ENCODE measurements at regions not wholly inside any gene's neighbourhood (a gene's known extent, or its start where the extent isn't known, plus 50 kb on each side); places are given as distances from the start of the nearest gene placed in this dataset.

GRCh38 chr9:109561137-109561536, 63.0 kb upstream of the PTPN3 start (continued):
- TF ChIP-seq ATF6 (CRISPR knock-in tag; IDR thresholded peaks at IDR 0.05) (no peak), ESRRA (CRISPR knock-in tag; IDR thresholded peaks at IDR 0.05; ENCODE audit: borderline replicate concordance) (no peak), IRF2 (CRISPR knock-in tag; IDR thresholded peaks at IDR 0.05; ENCODE audit: borderline replicate concordance, low read depth) (no peak), ZNF121 (CRISPR knock-in tag; IDR thresholded peaks at IDR 0.05) (no peak), SMAD4 (CRISPR knock-in tag; IDR thresholded peaks at IDR 0.05) (no peak), FOXP1 (CRISPR knock-in tag; IDR thresholded peaks at IDR 0.05; ENCODE audit: borderline replicate concordance) (no peak), TCF7 (CRISPR knock-in tag; IDR thresholded peaks at IDR 0.05; ENCODE audit: low read depth) (no peak), MAX (CRISPR knock-in tag; IDR thresholded peaks at IDR 0.05) (no peak), TEAD1 (CRISPR knock-in tag; IDR thresholded peaks at IDR 0.05) (no peak), PRRX2 (CRISPR knock-in tag; IDR thresholded peaks at IDR 0.05) (no peak), GABPB1 (CRISPR knock-in tag; IDR thresholded peaks at IDR 0.05) (no peak), ZNF512 (CRISPR knock-in tag; IDR thresholded peaks at IDR 0.05; ENCODE audit: borderline replicate concordance) (no peak)

- TF ChIP-seq CTCF (IDR thresholded peaks at IDR 0.05) (no peak), AR (CRISPR knock-in tag; IDR thresholded peaks at IDR 0.05) (no peak), ZSCAN18 (CRISPR knock-in tag; IDR thresholded peaks at IDR 0.05) (no peak)
These were observed 70.0 kb upstream of the PTPN3 start for GRCh38 chr9:109568089-109568488.

More at GRCh38 chr9:109568089-109568488, 70.0 kb upstream of the PTPN3 start:
- no peaks in the 10 kb centered on the region for H3K27me3 Mint-ChIP-seq (ENCODE audit: low read depth)
- no peak overlapping the region for H3K4me3 Mint-ChIP-seq
- H3K9me3 Mint-ChIP-seq, result no peaks in the 10 kb centered on the region
- no peaks in the 10 kb centered on the region for H3K4me1 Mint-ChIP-seq
- DNase-seq (ENCODE audit: low spot score), result no peak
- ChIA-PET POLR2A (no interaction called here), CTCF (interaction anchor here (0.9 kb wide), 1 partner anchor 85 kb away, joined by 3 read pairs; no protein-coding TSS in a partner anchor)
- H3K36me3 Mint-ChIP-seq, result no peaks in the 10 kb centered on the region
- no peak overlapping the region for H3K27ac Mint-ChIP-seq
- ATAC-seq, result no peak
